ENCODE measurements at regions not wholly inside any gene's neighbourhood (a gene's known extent, or its start where the extent isn't known, plus 50 kb on each side); places are given as distances from the start of the nearest gene placed in this dataset.

DNA sequence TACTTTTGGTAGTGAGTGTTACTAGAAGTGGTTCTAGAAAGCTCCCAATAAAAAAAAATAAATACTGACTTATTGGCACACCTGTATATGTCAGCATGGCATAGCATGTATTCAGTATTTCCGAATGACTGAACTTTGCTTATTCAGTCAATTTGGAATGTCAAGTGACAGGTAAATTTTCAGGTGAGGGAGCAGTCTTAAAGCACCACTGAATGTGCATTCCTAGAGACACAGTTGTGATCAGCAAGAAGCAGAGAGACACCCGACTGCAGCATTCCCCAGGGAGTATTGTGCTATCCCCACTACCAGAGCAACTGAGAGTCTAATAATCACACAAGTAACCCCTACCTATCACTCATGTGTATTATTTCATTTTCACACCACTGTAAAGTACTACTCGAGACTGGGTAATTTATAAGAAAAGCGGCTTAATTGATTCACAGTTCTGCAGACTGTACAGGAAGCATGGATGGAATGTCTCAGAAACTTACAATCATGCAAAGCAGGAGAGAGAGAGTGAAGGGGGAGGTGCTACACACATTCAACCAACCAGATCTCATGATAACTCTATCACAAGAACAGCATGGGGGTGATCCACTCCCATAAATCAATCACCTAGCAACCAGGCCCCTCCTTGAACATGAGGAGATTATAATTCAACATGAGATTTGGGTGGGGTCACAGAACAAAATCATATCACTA is 201.5 kb downstream of the TBX15 start:
- Histone ChIP-seq H3K27ac (ENCODE audit: extremely low read length, insufficient read depth, low read length) (no peak overlapping the region), H3K4me1 (ENCODE audit: insufficient read depth, low read length) (no peaks in the 10 kb centered on the region), H3K36me3 (replicated peaks in 1 of 2; ENCODE audit: control insufficient read depth in 1 of 2, insufficient read depth in 2 of 2, low read length in 2 of 2) (no peaks in the 10 kb centered on the region), H3K4me3 (replicated peaks in 1 of 3; ENCODE audit: insufficient read depth in 1 of 3, low read depth in 2 of 3, low read length in 3 of 3) (no peak overlapping the region), H3K9me3 (ENCODE audit: low read length) (peaks cover 26% of the 10 kb centered on the region; the same call in 1 of the 2 replicates), H3K4me2 (ENCODE audit: low read depth, low read length) (no peak overlapping the region), H2AFZ (ENCODE audit: low read length) (no peak overlapping the region), H4K20me1 (ENCODE audit: insufficient read depth, low read length) (no peaks in the 10 kb centered on the region), H3K27me3 (ENCODE audit: control insufficient read depth in 1 of 2, insufficient read depth in 2 of 2, low read length in 2 of 2) (no peaks in the 10 kb centered on the region), H3K79me2 (ENCODE audit: insufficient read depth, low read length) (no peaks in the 10 kb centered on the region), H3K9ac (ENCODE audit: insufficient read depth, low read depth, low read length) (no peak overlapping the region)
- no peak for DNase-seq (ENCODE audit: low spot score)
- no peak for FAIRE-seq
- POLR2A ChIA-PET, result no interaction called here
- in situ Hi-C loops (cut with HindIII; ENCODE audit: extremely low pct_ligation_motif_present, low pct_unique_long_range_greater_than_20kb), result no loop called here
- TF ChIP-seq BATF2 (CRISPR knock-in tag; IDR thresholded peaks at IDR 0.05), result no peak
- TF ChIP-seq ZNF24 (IDR thresholded peaks at IDR 0.05), result no peak
- no peak for TF ChIP-seq ZHX1 (CRISPR knock-in tag; IDR thresholded peaks at IDR 0.05; ENCODE audit: low read depth)
- TF ChIP-seq U2AF1 (optimal IDR thresholded peaks at IDR 0.05; ENCODE audit: low read depth, low read length), result no peak
- no peak for TF ChIP-seq ZMYM2 (CRISPR knock-in tag; IDR thresholded peaks at IDR 0.05)
- no TSS peak for BruUV-seq (replicated peaks)
- 6% methylated on average over 4 of the region's 4 CpGs for WGBS (ENCODE audit: low lambda C conversion rate)
- intact Hi-C loops (cut with micrococcal nuclease; ENCODE audit: unreplicated experiment), result no loop called here
- ATAC-seq, result no peak
- CTCF ChIA-PET (ENCODE audit: low intra/inter-chr PET ratio, low total read pairs), result no interaction called here
